NT2/D1 (cell line): ENCODE measurements at regions not wholly inside any gene's neighbourhood (a gene's known extent, or its start where the extent isn't known, plus 50 kb on each side); places are given as distances from the start of the nearest gene placed in this dataset.

ENCODE experiments used
- DNase-seq: peaks from one replicate; pipeline ENCODE4 v3.0.0-alpha.2; 2011; ENCODE audit warnings: low read depth, low spot score
- H3K27me3 ChIP-seq: 2 replicates; pipeline ENCODE4 v1.6.0; 2011; ENCODE audit warnings: mild to moderate bottlenecking; ENCODE audit not compliant: insufficient read length, insufficient read depth
- H3K36me3 ChIP-seq: 2 replicates; pipeline ENCODE4 v1.6.1; 2011; ENCODE audit warnings: mild to moderate bottlenecking, low read length, mixed read lengths; ENCODE audit not compliant: insufficient read depth, insufficient read length
- H3K4me1 ChIP-seq: 2 replicates; pipeline ENCODE4 v1.5.1; 2011; ENCODE audit not compliant: insufficient read depth, insufficient read length
- H3K4me3 ChIP-seq: 2 replicates; pipeline ENCODE4 v1.5.1; 2011; ENCODE audit warnings: low read depth; ENCODE audit not compliant: insufficient read length
- H3K9ac ChIP-seq: 2 replicates; pipeline ENCODE4 v1.6.0; 2011; ENCODE audit warnings: low read depth; ENCODE audit not compliant: insufficient read length
- H3K9me3 ChIP-seq: 2 replicates; pipeline ENCODE4 v1.5.1; 2011; ENCODE audit warnings: mild to moderate bottlenecking, low read length; ENCODE audit not compliant: insufficient read depth
- SUZ12 ChIP-seq: IDR thresholded peaks from 2 replicates; pipeline ENCODE4 v1.6.1; 2011; ENCODE audit not compliant: insufficient read length, insufficient read depth; ENCODE audit errors: extremely low read depth
- YY1 ChIP-seq: IDR thresholded peaks from 2 replicates; pipeline ENCODE4 v1.6.1; 2011; ENCODE audit not compliant: insufficient read length, insufficient read depth
- ZNF274 ChIP-seq: IDR thresholded peaks from 2 replicates; pipeline ENCODE4 v1.6.1; 2011; ENCODE audit warnings: mild to moderate bottlenecking, low read depth, low read length

DNA sequence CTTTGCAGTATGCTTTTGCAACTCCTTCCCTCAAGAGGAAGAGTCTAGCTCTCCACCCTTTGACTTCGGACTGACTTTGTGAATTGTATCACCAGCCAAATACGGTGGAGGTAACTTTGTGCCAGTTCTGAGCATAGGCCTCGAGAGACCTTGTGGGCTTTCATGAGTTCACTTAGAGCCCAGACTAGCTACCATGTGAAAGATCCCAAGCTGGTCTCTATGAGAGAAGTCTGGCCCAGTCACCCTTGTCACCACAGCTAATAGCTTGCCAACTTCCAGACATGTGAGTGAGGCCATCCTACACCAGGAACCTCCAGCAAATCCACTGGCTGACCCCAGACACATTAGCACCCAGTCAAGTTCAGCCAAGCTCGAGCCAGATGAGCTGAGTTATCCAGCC lies 72.2 kb upstream of the EXOC4 start:
- H3K4me1 ChIP-seq: no peaks in the 10 kb centered on the region
- no peaks in the 10 kb centered on the region for H3K36me3 ChIP-seq
- TF ChIP-seq YY1 (no peak), SUZ12 (no peak), ZNF274 (no peak)
- H3K9me3 ChIP-seq: no peaks in the 10 kb centered on the region
- H3K9ac ChIP-seq: no peak overlapping the region
- H3K4me3 ChIP-seq: no peak overlapping the region
- DNase-seq: no peak
- H3K27me3 ChIP-seq: no peaks in the 10 kb centered on the region

GRCh38 chr7:133183042-133183794 lies 69.7 kb upstream of the EXOC4 start:
- Histone ChIP-seq H3K9me3 (no peaks in the 10 kb centered on the region), H3K4me3 (no peak overlapping the region), H3K36me3 (no peaks in the 10 kb centered on the region), H3K27me3 (no peaks in the 10 kb centered on the region), H3K4me1 (no peaks in the 10 kb centered on the region), H3K9ac (no peak overlapping the region)
- TF ChIP-seq SUZ12 (no peak), ZNF274 (no peak), YY1 (no peak)
- no peak for DNase-seq

DNA sequence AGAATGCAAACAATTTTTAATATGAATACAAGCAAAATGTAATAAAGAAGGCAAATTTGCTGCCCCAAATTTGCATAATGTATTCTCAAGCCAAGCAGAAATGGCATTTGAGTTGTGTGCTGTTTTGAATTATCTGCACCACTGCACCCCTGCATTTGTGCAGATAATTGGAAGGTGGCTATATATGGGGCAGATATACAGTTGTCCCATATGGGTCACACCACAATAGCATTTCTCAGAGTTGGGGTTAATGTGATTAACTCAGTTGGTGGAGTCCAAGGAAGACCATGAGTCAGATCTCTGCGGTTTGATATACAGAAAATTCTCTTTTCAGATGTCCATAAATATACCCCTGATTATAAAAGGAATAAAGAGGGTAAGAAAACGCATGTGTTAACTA lies 68.9 kb upstream of the EXOC4 start:
- DNase-seq: no peak
- no peaks in the 10 kb centered on the region for H3K9me3 ChIP-seq
- no peak overlapping the region for H3K9ac ChIP-seq
- H3K27me3 ChIP-seq: no peaks in the 10 kb centered on the region
- H3K36me3 ChIP-seq: no peaks in the 10 kb centered on the region
- H3K4me1 ChIP-seq: no peaks in the 10 kb centered on the region
- TF ChIP-seq ZNF274: no peak
- no peak for TF ChIP-seq YY1
- no peak overlapping the region for H3K4me3 ChIP-seq

- no peak for DNase-seq
- Histone ChIP-seq H3K27me3 (no peaks in the 10 kb centered on the region), H3K9ac (no peak overlapping the region), H3K36me3 (no peaks in the 10 kb centered on the region), H3K4me1 (no peaks in the 10 kb centered on the region), H3K9me3 (no peaks in the 10 kb centered on the region), H3K4me3 (no peak overlapping the region)
- TF ChIP-seq YY1: no peak
- TF ChIP-seq SUZ12: no peak
- no peak for TF ChIP-seq ZNF274
Measured at GRCh38 chr7:133185512-133185911, 67.4 kb upstream of the EXOC4 start.

- H3K27me3 ChIP-seq: no peaks in the 10 kb centered on the region
Measured at GRCh38 chr7:133186060-133186459, 66.8 kb upstream of the EXOC4 start.

DNA sequence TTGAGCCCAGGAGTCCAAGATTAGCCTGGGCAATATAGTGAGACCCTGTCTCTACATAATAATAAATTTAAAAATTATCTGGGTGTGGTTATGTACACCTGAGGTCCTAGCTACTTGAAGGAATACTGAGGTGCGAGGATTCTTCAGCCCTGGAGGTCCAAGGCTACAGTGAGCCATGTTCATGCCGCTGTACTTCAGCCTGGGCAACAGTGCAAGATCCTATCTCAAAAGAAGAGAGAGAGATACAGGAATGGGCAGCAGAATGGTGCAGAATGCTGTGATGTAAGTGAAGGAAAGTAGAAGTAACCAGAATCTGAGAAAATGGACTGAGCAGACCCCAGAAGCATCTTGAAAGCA lies 62.7 kb upstream of the EXOC4 start:
- Histone ChIP-seq H3K27me3 (no peaks in the 10 kb centered on the region), H3K36me3 (no peaks in the 10 kb centered on the region), H3K9ac (no peak overlapping the region), H3K4me3 (no peak overlapping the region), H3K9me3 (no peaks in the 10 kb centered on the region; the same call in 1 of the 2 replicates), H3K4me1 (no peaks in the 10 kb centered on the region)
- no peak for DNase-seq
- TF ChIP-seq YY1 (no peak), SUZ12 (no peak), ZNF274 (no peak)

More at GRCh38 chr7:133186060-133186459, 66.8 kb upstream of the EXOC4 start:
- no peaks in the 10 kb centered on the region for H3K36me3 ChIP-seq
- no peaks in the 10 kb centered on the region for H3K4me1 ChIP-seq
- H3K9me3 ChIP-seq: no peaks in the 10 kb centered on the region
- no peak overlapping the region for H3K9ac ChIP-seq
- H3K4me3 ChIP-seq: no peak overlapping the region
- no peak for TF ChIP-seq SUZ12
- no peak for TF ChIP-seq ZNF274
- TF ChIP-seq YY1: no peak
- no peak for DNase-seq

DNA sequence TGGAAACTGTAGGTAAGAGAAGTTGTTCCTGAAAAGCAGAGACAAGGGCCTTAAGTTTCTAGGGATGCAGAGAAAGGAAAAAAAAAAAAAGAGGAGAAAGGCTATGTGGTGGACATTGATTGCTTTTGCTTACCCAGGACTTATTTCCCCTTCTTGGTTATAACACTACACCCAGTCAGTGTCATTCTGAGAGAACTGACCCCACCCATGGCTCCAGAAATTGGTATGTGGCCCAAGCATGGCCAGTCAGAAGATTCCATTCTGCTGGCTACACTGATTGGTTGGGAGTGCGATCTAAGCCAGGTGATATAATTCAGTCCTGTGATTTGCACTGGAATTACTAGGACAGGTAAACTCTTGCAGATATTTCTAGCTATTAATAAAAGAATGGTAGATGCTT lies 62.2 kb upstream of the EXOC4 start:
- Histone ChIP-seq H3K4me1 (no peaks in the 10 kb centered on the region), H3K9me3 (no peaks in the 10 kb centered on the region; the same call in 1 of the 2 replicates), H3K4me3 (no peak overlapping the region), H3K9ac (no peak overlapping the region), H3K36me3 (no peaks in the 10 kb centered on the region), H3K27me3 (no peaks in the 10 kb centered on the region)
- TF ChIP-seq SUZ12 (no peak), YY1 (no peak), ZNF274 (no peak)
- no peak for DNase-seq
